ENCODE measurements at regions not wholly inside any gene's neighbourhood (a gene's known extent, or its start where the extent isn't known, plus 50 kb on each side); places are given as distances from the start of the nearest gene placed in this dataset.

DNA sequence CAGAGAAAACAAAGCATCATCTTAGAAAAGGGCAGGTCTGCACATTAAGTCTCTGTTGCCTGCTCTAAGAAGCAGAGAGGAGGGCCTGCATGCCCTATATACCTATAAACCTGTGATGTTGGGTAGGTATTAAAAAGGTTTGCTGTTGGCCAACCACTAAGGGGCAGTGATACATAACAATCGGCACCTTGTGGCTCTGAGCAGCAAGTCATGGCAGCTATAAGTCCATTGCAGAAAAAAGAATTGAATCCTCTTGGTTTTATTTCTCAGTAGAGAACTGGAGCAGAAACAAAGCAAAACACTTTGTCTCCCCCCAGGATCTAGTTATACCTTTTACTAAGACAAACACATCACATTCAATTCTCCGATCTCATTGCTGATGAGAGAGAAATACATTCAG, 1364.4 kb downstream of the STIM2 start:
- TF ChIP-seq GATA2 (IDR thresholded peaks at IDR 0.05; ENCODE audit: low read depth, low read length), result no peak
- TF ChIP-seq GATA3 (IDR thresholded peaks at IDR 0.05; ENCODE audit: low read depth, low read length), result no peak

Data from SH-SY5Y (cell line).